HG03039 (cell line): ENCODE measurements at regions not wholly inside any gene's neighbourhood (a gene's known extent, or its start where the extent isn't known, plus 50 kb on each side); places are given as distances from the start of the nearest gene placed in this dataset.
A peak's percentile ranks its signal among the peaks of the same experiment; 100 is the strongest.
"Not testable (repeated sequence)": the region's sequence is repeated elsewhere in the genome, so short reads cannot be mapped to it uniquely, and the experiment has no call there.

ENCODE experiments used
- ATAC-seq: cut with Tn5 transposase; IDR thresholded peaks from one replicate; pipeline ENCODE4 v1.9.1; 2021; ENCODE audit warnings: mild to moderate bottlenecking, moderate library complexity; ENCODE audit not compliant: unreplicated experiment

- peak; percentile 96 for ATAC-seq
Observed at GRCh38 chr12:90515199-90516175, 439.5 kb downstream of the CCER1 start.

GRCh38 chr12:90514325-90514724 lies 440.7 kb downstream of the CCER1 start:
- ATAC-seq: no peak

- no peak for ATAC-seq
Observed at GRCh38 chr12:90512518-90512917, 442.5 kb downstream of the CCER1 start.

GRCh38 chr12:90510948-90511347 lies 444.0 kb downstream of the CCER1 start:
- no peak for ATAC-seq

GRCh38 chr12:90504806-90505205 lies 450.2 kb downstream of the CCER1 start:
- no peak for ATAC-seq

- no peak for ATAC-seq
Observed at GRCh38 chr12:90502070-90502469, 452.9 kb downstream of the CCER1 start.

- no peak for ATAC-seq
Observed at GRCh38 chr12:90501412-90501811, 453.6 kb downstream of the CCER1 start.

- no peak for ATAC-seq
Observed at GRCh38 chr12:90499795-90500194, 455.2 kb downstream of the CCER1 start.

GRCh38 chr12:90497923-90498545 lies 456.9 kb downstream of the CCER1 start:
- ATAC-seq: no peak

GRCh38 chr12:90490355-90490754 lies 464.6 kb downstream of the CCER1 start:
- ATAC-seq: no peak

- ATAC-seq: no peak
Observed at GRCh38 chr12:90489141-90489540, 465.8 kb downstream of the CCER1 start.

- no peak for ATAC-seq
Observed at GRCh38 chr12:90485560-90485959, 469.4 kb downstream of the CCER1 start.

- ATAC-seq: no peak
Observed at GRCh38 chr12:90484094-90484493, 470.9 kb downstream of the CCER1 start.

- no peak for ATAC-seq
Observed at GRCh38 chr12:90481748-90482147, 473.2 kb downstream of the CCER1 start.

GRCh38 chr12:90479237-90479636 lies 475.7 kb downstream of the CCER1 start:
- no peak for ATAC-seq

- no peak for ATAC-seq
Observed at GRCh38 chr12:90473831-90474230, 481.1 kb downstream of the CCER1 start.

- ATAC-seq: no peak
Observed at GRCh38 chr12:90460681-90461080, 494.3 kb downstream of the CCER1 start.

- no peak for ATAC-seq
Observed at GRCh38 chr12:90456248-90456647, 498.7 kb downstream of the CCER1 start.

GRCh38 chr12:90455756-90456155 lies 499.2 kb downstream of the CCER1 start:
- no peak for ATAC-seq

- ATAC-seq: no peak
Observed at GRCh38 chr12:90449611-90450010, 505.4 kb downstream of the CCER1 start.

GRCh38 chr12:90443466-90443865 lies 511.5 kb downstream of the CCER1 start:
- ATAC-seq: not testable (repeated sequence)

- no peak for ATAC-seq
Observed at GRCh38 chr12:90441431-90441830, 513.5 kb downstream of the CCER1 start.
